ENCODE measurements at regions not wholly inside any gene's neighbourhood (a gene's known extent, or its start where the extent isn't known, plus 50 kb on each side); places are given as distances from the start of the nearest gene placed in this dataset.
"Not testable (repeated sequence)": the region's sequence is repeated elsewhere in the genome, so short reads cannot be mapped to it uniquely, and the experiment has no call there.

- H3K27ac Mint-ChIP-seq, result no peak overlapping the region
- no peaks in the 10 kb centered on the region for H3K4me1 Mint-ChIP-seq
- peaks cover 19% of the 10 kb centered on the region for H3K27me3 Mint-ChIP-seq
- no peak overlapping the region for H3K4me3 Mint-ChIP-seq
- DNase-seq, result no peak
- no peak for ATAC-seq
- H3K36me3 Mint-ChIP-seq (ENCODE audit: low read depth), result peaks cover 2% of the 10 kb centered on the region
- H3K9me3 ChIP-seq (ENCODE audit: control insufficient read depth, low read length, poor library complexity, severe bottlenecking), result peaks cover 3% of the 10 kb centered on the region
Measured at GRCh38 chr4:77327151-77327550, 170.1 kb downstream of the CCNG2 start.

GRCh38 chr4:77332696-77333270, 175.8 kb downstream of the CCNG2 start:
- no peak overlapping the region for H3K4me3 Mint-ChIP-seq
- no peaks in the 10 kb centered on the region for H3K36me3 Mint-ChIP-seq (ENCODE audit: low read depth)
- H3K4me1 Mint-ChIP-seq, result no peaks in the 10 kb centered on the region
- peaks cover 6% of the 10 kb centered on the region for H3K9me3 ChIP-seq (ENCODE audit: control insufficient read depth, low read length, poor library complexity, severe bottlenecking)
- H3K27me3 Mint-ChIP-seq, result peaks cover 7% of the 10 kb centered on the region
- ATAC-seq, result no peak
- DNase-seq, result no peak
- no peak overlapping the region for H3K27ac Mint-ChIP-seq

GRCh38 chr4:77336411-77337142, 179.6 kb downstream of the CCNG2 start:
- Mint-ChIP-seq H3K36me3 (ENCODE audit: low read depth) (no peaks in the 10 kb centered on the region), H3K27me3 (no peaks in the 10 kb centered on the region), H3K4me1 (no peaks in the 10 kb centered on the region), H3K4me3 (no peak overlapping the region), H3K27ac (no peak overlapping the region)
- peaks cover 5% of the 10 kb centered on the region for H3K9me3 ChIP-seq (ENCODE audit: control insufficient read depth, low read length, poor library complexity, severe bottlenecking)
- no peak for DNase-seq
- no peak for ATAC-seq

GRCh38 chr4:77342170-77342810, 185.3 kb downstream of the CCNG2 start:
- no peak for DNase-seq
- Mint-ChIP-seq H3K4me3 (no peak overlapping the region), H3K27ac (no peak overlapping the region), H3K36me3 (ENCODE audit: low read depth) (no peaks in the 10 kb centered on the region), H3K4me1 (no peaks in the 10 kb centered on the region), H3K27me3 (peaks cover 11% of the 10 kb centered on the region)
- peaks cover 8% of the 10 kb centered on the region for H3K9me3 ChIP-seq (ENCODE audit: control insufficient read depth, low read length, poor library complexity, severe bottlenecking)
- no peak for ATAC-seq

GRCh38 chr4:77344001-77344400, 187.0 kb downstream of the CCNG2 start:
- Mint-ChIP-seq H3K27me3 (peaks cover 11% of the 10 kb centered on the region), H3K36me3 (ENCODE audit: low read depth) (no peaks in the 10 kb centered on the region), H3K4me3 (no peak overlapping the region), H3K4me1 (no peaks in the 10 kb centered on the region), H3K27ac (no peak overlapping the region)
- no peak for ATAC-seq
- H3K9me3 ChIP-seq (ENCODE audit: control insufficient read depth, low read length, poor library complexity, severe bottlenecking), result peaks cover 8% of the 10 kb centered on the region
- no peak for DNase-seq

- H3K9me3 ChIP-seq (ENCODE audit: control insufficient read depth, low read length, poor library complexity, severe bottlenecking), result peaks cover 8% of the 10 kb centered on the region
- no peak for ATAC-seq
- no peak for DNase-seq
- Mint-ChIP-seq H3K27ac (no peak overlapping the region), H3K4me1 (no peaks in the 10 kb centered on the region), H3K27me3 (peaks cover 11% of the 10 kb centered on the region), H3K36me3 (ENCODE audit: low read depth) (no peaks in the 10 kb centered on the region), H3K4me3 (no peak overlapping the region)
Measured at GRCh38 chr4:77344784-77345183, 187.8 kb downstream of the CCNG2 start.

GRCh38 chr4:77347351-77347966, 190.5 kb downstream of the CCNG2 start:
- no peaks in the 10 kb centered on the region for H3K4me1 Mint-ChIP-seq
- ATAC-seq (no peak), DNase-seq (no peak)
- H3K27ac Mint-ChIP-seq, result no peak overlapping the region
- H3K27me3 Mint-ChIP-seq, result peaks cover 11% of the 10 kb centered on the region
- H3K4me3 Mint-ChIP-seq, result no peak overlapping the region
- H3K9me3 ChIP-seq (ENCODE audit: control insufficient read depth, low read length, poor library complexity, severe bottlenecking), result peaks cover 5% of the 10 kb centered on the region
- H3K36me3 Mint-ChIP-seq (ENCODE audit: low read depth), result peaks cover 2% of the 10 kb centered on the region

GRCh38 chr4:77348815-77349214, 191.8 kb downstream of the CCNG2 start:
- H3K4me1 Mint-ChIP-seq, result no peaks in the 10 kb centered on the region
- ATAC-seq (no peak), DNase-seq (no peak)
- peaks cover 11% of the 10 kb centered on the region for H3K27me3 Mint-ChIP-seq
- no peaks in the 10 kb centered on the region for H3K9me3 ChIP-seq (ENCODE audit: control insufficient read depth, low read length, poor library complexity, severe bottlenecking)
- H3K4me3 Mint-ChIP-seq, result no peak overlapping the region
- no peak overlapping the region for H3K27ac Mint-ChIP-seq
- H3K36me3 Mint-ChIP-seq (ENCODE audit: low read depth), result peaks cover 2% of the 10 kb centered on the region

- H3K9me3 ChIP-seq (ENCODE audit: control insufficient read depth, low read length, poor library complexity, severe bottlenecking), result no peaks in the 10 kb centered on the region
- Mint-ChIP-seq H3K36me3 (ENCODE audit: low read depth) (peaks cover 2% of the 10 kb centered on the region), H3K4me1 (no peaks in the 10 kb centered on the region), H3K27ac (no peak overlapping the region), H3K27me3 (peaks cover 11% of the 10 kb centered on the region), H3K4me3 (no peak overlapping the region)
- ATAC-seq (no peak), DNase-seq (no peak)
Measured at GRCh38 chr4:77349364-77349763, 192.4 kb downstream of the CCNG2 start.

- DNase-seq (no peak), ATAC-seq (no peak)
- no peak overlapping the region for H3K4me3 Mint-ChIP-seq
- H3K27me3 Mint-ChIP-seq, result peaks cover 11% of the 10 kb centered on the region
- H3K27ac Mint-ChIP-seq, result no peak overlapping the region
- no peaks in the 10 kb centered on the region for H3K9me3 ChIP-seq (ENCODE audit: control insufficient read depth, low read length, poor library complexity, severe bottlenecking)
- no peaks in the 10 kb centered on the region for H3K4me1 Mint-ChIP-seq
- peaks cover 2% of the 10 kb centered on the region for H3K36me3 Mint-ChIP-seq (ENCODE audit: low read depth)
Measured at GRCh38 chr4:77349796-77350195, 192.8 kb downstream of the CCNG2 start.

GRCh38 chr4:77352192-77352591, 195.2 kb downstream of the CCNG2 start:
- no peak for DNase-seq
- Mint-ChIP-seq H3K4me1 (no peaks in the 10 kb centered on the region), H3K36me3 (ENCODE audit: low read depth) (peaks cover 2% of the 10 kb centered on the region), H3K27me3 (no peaks in the 10 kb centered on the region), H3K27ac (no peak overlapping the region), H3K4me3 (no peak overlapping the region)
- no peaks in the 10 kb centered on the region for H3K9me3 ChIP-seq (ENCODE audit: control insufficient read depth, low read length, poor library complexity, severe bottlenecking)
- ATAC-seq, result no peak

GRCh38 chr4:77353724-77354315, 196.8 kb downstream of the CCNG2 start:
- H3K4me3 Mint-ChIP-seq; H3K36me3 Mint-ChIP-seq (ENCODE audit: low read depth); DNase-seq; H3K27me3 Mint-ChIP-seq; H3K9me3 ChIP-seq (ENCODE audit: control insufficient read depth, low read length, poor library complexity, severe bottlenecking); ATAC-seq; H3K4me1 Mint-ChIP-seq; H3K27ac Mint-ChIP-seq: not testable (repeated sequence)

- Mint-ChIP-seq H3K36me3 (ENCODE audit: low read depth) (peaks cover 2% of the 10 kb centered on the region), H3K27ac (no peak overlapping the region), H3K27me3 (no peaks in the 10 kb centered on the region), H3K4me1 (no peaks in the 10 kb centered on the region), H3K4me3 (no peak overlapping the region)
- DNase-seq (no peak), ATAC-seq (no peak)
- no peaks in the 10 kb centered on the region for H3K9me3 ChIP-seq (ENCODE audit: control insufficient read depth, low read length, poor library complexity, severe bottlenecking)
Measured at GRCh38 chr4:77354550-77354949, 197.5 kb downstream of the CCNG2 start.
